Stimulated activated CD8-positive, alpha-beta memory T cell treated with anti-CD3 and anti-CD28 coated beads, Interleukin-7, amount 100 ng/mL, for 48 hours (primary cell): ENCODE measurements at regions not wholly inside any gene's neighbourhood (a gene's known extent, or its start where the extent isn't known, plus 50 kb on each side); places are given as distances from the start of the nearest gene placed in this dataset.
"Not testable (repeated sequence)": the region's sequence is repeated elsewhere in the genome, so short reads cannot be mapped to it uniquely, and the experiment has no call there.

Experiments used
- DNase-seq, 2 donors: peaks; one replicate each; pipeline ENCODE4 v3.0.0-alpha.2; 2020; ENCODE audit warnings: low read depth in 1 of 2; ENCODE audit errors: extremely low read depth in 1 of 2

DNA sequence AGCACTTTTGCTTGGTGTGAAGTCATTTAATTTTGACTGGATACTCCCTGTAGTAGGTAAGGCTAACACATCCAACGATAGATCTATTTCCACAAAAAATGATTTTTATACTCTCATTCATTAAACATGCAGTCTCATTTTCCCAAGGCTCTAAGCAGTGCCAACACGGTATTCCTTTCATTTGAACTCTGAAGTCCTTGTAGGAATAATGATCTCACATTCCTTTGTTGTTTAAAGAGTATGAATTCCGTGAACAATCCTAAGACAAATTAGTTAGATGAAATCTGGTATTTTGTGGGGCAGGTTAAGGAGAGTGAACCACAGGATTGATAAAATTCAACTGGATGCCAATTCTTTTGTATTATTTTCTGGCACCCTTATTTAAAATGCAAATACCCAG is 66.6 kb downstream of the LACC1 start:
- DNase-seq = no peak

DNA sequence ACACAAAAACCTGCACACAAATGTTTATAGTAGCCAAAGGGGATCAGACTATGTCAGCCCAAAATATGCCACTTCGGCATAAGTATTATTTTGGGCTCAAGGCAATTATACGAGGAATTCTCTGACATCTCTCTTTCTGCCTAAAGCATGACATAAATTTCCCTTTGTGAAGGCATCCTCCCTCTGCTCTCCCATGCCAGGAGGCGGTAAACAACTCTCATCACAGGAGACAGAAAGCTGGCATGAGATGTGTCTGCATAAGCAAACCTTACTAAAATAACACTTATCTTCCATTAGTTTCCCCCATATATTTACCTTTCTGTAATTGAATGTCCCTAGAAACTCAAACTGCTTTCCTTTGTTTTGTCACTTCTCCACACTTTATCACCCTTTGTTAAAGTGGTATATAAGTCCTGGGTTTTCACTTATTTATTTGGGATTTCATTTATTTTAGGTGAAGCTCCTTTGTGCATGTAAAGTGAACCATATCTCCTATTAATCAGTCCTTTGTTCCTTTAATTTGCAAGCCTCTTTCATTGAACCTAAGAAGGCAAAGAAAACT is 68.3 kb downstream of the LACC1 start:
- no peak for DNase-seq

DNA sequence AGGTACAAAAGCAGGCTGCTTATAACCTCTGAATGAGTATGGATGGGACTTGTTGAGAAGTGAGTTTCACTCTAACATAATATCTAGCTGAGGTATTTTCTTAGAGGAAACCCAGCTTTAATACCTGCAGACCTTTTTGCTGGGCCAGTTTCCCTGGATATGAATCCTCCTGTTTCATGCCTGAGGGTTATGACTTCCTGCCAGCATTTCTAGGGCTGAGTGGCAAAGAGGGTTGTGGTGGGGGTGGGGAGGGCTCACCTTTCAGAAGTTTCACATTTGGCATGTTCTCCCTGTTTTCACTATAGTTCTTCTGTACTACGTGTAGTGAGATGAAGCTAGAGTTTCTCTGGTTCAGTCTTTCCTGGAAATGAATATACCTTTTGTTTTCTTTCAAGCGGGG is 73.7 kb downstream of the LACC1 start:
- no peak for DNase-seq

DNA sequence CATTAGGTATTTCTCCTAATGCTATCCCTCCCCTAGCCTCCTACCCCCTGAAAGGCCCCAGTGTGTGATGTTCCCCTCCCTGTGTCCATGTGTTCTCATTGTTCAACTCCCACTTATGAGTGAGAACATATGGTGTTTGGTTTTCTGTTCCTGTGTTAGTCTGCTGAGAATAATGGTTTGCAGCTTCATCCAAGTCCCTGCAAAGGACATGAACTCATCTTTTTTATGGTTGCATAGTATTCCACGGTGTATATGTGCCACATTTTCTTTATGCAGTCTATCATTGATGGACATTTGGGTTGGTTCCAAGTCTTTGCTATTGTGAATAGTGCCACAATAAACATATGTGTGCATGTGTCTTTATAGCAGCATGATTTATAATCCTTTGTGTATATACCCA is 77.3 kb downstream of the LACC1 start:
- DNase-seq = not testable (repeated sequence)

DNA sequence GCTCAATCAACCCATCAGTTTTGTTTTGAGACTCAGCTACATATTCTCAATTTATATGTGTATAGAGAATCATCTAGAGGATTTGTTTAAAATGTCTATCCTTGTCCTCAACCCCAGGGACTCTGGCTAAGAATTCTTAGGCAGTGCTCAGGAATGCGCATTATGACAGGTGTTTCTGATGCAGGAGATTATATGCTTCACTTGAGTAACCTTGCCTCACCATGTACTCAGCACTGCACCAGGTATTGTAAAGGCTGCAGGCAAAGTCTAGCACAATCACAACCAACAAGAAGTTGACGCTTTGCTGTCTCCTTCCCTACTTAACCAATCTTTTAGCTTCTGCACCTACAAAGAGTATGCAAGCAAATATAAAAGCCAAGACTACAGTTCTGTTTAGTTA is 79.6 kb downstream of the LACC1 start:
- DNase-seq = no peak

DNA sequence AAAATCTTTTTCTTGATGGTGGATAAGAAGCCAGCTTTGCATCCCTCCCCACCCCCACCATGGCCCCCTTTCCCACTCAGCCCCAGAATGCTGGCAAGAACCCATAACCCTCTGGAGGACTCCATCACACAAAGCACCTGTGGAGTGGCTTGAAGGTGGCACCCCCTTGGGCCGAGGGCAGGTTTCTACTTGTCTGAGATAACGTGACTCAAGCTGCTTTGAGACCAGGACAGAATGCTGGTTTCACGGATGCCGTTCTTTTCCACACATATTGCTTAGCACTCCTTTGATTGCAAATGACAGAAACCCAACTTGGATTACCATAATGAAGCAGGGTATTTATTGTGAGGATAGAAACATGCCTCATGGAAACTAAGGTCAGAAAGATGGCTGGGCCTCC is 82.2 kb downstream of the LACC1 start:
- no peak for DNase-seq

DNA sequence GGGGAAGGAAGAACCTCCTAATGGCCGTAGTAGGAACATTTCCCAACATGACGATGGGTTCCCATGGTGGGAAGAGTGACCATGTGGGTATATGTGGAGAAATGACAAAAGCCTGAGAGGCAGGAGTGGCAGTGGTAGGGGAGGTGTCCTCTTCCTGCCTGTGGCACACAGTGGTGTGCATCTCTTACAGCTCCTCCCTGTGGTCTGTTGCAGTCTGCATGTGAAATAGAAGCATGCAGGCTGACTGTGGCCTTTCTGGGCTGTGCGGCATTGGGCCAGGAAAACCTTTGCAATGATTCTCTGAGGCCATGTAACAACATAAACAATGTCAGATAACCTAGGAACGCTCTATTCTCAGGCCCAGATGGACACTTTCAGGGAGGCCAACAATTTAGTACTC is 84.0 kb downstream of the LACC1 start:
- DNase-seq = no peak

DNA sequence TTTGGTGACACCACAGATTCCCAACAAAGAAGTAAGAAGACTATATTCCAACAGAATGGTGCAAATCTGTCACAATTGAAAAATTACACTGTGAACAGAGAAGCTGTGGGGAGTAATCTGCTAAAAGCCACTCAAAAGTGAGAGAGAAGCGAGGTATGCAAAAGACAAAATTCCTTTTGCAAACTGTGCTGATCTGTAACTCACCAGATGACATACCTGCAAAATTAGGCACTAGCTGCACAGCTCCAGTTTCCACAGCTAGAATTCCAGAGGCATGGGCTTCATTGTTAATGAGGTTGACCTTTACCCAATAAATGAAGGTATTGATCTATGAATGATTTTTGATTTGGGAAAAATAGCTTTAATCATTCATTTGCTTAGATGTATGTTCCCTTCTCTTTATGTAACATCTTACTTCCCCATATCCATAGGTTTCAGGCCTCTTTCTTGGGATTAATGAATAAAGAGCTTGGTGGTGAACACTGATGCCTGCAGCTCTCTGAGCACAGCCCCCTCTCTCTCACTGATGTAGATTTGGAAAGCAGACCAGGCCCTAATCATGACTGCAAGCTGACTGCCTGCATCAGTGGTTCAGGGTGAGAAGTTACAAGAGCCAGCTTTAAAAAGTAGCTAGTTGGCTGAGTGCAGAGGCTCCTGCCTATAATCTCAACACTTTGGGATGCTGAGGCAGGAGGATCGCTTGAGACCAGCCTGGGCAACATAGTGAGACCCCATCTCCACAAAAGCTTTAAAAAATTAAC is 85.2 kb downstream of the LACC1 start:
- no peak for DNase-seq

DNA sequence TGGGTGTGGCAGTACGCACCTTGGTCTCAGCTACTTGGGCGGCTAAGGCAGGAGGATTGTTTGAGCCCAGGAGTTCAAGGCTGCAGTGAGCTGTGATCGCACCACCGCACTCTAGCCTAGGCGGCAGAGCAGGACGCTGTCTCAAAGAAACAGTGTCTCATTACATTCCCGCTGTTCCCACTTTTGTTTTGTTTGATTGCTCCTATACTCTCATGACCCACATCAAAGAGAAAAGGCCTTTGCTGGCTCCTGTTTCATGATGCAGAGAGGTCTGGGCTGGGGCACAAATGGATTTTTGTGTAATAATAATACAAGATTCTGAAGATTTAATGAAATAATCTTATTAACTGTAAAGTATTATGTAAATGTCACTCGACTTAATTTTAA is 85.7 kb downstream of the LACC1 start:
- no peak for DNase-seq

DNA sequence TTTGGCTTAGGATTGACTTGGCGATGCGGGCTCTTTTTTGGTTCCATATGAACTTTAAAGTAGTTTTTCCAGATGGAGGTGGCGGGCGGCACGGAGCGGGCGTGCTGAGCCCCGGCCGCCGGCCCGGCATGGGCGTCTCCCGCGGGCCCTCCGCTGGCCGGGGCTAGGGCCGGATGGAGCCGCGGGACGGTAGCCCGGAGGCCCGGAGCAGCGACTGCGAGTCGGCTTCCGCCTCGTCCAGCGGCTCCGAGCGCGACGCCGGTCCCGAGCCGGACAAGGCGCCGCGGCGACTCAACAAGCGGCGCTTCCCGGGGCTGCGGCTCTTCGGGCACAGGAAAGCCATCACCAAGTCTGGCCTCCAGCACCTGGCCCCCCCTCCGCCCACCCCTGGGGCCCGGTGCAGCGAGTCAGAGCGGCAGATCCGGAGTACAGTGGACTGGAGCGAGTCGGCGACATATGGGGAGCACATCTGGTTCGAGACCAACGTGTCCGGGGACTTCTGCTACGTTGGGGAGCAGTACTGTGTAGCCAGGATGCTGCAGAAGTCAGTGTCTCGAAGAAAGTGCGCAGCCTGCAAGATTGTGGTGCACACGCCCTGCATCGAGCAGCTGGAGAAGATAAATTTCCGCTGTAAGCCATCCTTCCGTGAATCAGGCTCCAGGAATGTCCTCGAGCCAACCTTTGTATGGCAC is 88.7 kb downstream of the LACC1 start:
- not testable (repeated sequence) for DNase-seq

DNA sequence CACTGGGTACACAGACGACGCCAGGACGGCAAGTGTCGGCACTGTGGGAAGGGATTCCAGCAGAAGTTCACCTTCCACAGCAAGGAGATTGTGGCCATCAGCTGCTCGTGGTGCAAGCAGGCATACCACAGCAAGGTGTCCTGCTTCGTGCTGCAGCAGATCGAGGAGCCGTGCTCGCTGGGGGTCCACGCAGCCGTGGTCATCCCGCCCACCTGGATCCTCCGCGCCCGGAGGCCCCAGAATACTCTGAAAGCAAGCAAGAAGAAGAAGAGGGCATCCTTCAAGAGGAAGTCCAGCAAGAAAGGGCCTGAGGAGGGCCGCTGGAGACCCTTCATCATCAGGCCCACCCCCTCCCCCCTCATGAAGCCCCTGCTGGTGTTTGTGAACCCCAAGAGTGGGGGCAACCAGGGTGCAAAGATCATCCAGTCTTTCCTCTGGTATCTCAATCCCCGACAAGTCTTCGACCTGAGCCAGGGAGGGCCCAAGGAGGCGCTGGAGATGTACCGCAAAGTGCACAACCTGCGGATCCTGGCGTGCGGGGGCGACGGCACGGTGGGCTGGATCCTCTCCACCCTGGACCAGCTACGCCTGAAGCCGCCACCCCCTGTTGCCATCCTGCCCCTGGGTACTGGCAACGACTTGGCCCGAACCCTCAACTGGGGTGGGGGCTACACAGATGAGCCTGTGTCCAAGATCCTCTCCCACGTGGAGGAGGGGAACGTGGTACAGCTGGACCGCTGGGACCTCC is 89.4 kb downstream of the LACC1 start:
- DNase-seq = not testable (repeated sequence)

DNA sequence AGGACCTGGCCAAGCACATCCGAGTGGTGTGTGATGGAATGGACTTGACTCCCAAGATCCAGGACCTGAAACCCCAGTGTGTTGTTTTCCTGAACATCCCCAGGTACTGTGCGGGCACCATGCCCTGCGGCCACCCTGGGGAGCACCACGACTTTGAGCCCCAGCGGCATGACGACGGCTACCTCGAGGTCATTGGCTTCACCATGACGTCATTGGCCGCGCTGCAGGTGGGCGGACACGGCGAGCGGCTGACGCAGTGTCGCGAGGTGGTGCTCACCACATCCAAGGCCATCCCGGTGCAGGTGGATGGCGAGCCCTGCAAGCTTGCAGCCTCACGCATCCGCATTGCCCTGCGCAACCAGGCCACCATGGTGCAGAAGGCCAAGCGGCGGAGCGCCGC is 90.2 kb downstream of the LACC1 start:
- not testable (repeated sequence) for DNase-seq

DNA sequence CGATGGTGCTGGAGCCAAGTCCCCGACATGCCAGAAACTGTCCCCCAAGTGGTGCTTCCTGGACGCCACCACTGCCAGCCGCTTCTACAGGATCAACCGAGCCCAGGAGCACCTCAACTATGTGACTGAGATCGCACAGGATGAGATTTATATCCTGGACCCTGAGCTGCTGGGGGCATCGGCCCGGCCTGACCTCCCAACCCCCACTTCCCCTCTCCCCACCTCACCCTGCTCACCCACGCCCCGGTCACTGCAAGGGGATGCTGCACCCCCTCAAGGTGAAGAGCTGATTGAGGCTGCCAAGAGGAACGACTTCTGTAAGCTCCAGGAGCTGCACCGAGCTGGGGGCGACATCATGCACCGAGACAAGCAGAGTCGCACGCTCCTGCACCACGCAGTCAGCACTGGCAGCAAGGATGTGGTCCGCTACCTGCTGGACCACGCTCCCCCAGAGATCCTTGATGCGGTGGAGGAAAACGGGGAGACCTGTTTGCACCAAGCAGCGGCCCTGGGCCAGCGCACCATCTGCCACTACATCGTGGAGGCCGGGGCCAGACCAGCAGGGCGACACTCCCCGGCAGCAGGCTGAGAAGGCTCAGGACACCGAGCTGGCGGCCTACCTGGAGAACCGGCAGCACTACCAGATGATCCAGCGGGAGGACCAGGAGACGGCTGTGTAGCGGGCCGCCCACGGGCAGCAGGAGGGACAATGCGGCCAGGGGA is 91.0 kb downstream of the LACC1 start:
- not testable (repeated sequence) for DNase-seq

DNA sequence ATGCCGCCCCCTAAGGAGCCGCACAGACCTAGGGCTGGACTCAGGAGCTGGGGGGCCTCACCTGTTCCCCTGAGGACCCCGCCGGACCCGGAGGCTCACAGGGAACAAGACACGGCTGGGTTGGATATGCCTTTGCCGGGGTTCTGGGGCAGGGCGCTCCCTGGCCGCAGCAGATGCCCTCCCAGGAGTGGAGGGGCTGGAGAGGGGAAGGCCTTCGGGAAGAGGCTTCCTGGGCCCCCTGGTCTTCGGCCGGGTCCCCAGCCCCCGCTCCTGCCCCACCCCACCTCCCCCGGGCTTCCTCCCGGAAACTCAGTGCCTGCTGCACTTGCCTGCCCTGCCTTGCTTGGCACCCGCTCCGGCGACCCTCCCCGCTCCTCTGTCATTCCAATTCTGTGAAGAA is 91.6 kb downstream of the LACC1 start:
- not testable (repeated sequence) for DNase-seq

DNA sequence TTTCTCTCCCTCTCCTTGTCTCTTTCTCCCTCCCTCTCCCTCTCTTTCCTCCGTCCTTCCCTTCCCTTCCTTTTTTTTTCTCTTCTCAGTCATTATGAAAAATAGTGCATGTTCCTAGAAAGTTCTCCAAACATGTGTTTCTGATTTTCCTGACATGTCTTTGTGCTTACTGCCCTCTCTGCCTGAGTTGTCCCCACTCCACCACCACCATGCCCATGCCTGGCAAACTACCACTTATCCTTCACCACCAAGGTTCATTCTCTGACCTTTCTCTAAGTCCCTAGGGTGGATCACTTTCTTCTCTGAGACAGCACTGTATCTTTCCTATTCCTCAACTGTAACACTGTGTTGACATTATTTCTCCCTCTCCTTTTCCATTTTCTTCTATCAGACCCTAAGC is 98.2 kb downstream of the LACC1 start:
- no peak for DNase-seq

DNA sequence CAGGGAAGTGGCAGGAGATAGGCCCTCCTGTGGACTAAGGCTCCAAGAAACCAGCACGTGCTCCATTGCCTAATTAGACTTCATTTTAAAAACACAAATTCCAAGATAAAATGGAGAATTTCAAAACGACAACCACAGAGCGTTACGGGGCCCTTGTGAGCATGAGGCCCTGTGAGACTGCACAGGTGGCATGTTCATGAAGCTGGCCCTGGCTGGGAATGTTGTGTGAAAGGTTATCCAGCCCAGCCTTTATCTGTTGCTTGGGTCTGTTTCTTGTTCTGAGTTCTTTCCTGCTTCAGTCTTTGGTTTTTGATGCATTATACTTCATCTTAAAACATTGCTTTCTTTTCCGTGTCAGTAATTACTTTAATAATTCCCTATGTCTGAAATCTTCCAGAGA is 99.0 kb downstream of the LACC1 start:
- no peak for DNase-seq

DNA sequence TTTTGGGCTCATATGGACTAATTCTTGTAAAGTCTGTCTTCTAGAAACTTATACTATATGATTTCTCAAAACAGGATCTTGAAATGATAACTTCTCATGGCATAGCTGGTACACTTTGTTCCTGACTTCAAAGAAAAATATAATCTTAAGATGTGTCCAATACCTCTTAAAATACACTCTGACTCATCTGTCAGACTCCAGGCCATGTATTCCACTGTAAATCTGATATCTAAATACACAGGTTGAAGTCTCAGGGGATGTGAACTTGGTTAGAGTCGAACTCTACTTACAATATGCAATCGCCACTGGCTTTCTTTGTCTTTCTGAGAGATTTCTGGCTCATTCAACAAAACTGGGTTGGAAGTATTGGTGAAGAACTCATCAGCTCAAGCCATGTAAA is 99.8 kb downstream of the LACC1 start:
- no peak for DNase-seq

DNA sequence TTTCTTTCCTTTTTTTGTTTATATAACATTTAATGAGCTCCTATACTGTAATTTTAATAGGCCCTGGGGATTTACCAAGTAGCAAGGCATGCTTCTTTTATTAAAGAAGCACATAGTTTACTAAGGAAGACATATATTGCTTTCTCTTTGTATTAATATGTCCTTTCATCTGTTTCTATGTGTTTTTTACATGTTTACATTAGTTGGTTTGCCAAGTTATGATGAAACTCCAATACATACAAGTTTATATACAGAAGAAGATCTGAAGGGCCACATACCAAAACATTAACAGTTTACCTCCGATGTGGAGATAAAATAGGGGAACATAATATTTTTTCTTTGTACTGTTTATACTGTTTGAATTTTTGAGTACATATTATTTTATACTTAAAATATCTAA is 100.9 kb downstream of the LACC1 start:
- no peak for DNase-seq

DNA sequence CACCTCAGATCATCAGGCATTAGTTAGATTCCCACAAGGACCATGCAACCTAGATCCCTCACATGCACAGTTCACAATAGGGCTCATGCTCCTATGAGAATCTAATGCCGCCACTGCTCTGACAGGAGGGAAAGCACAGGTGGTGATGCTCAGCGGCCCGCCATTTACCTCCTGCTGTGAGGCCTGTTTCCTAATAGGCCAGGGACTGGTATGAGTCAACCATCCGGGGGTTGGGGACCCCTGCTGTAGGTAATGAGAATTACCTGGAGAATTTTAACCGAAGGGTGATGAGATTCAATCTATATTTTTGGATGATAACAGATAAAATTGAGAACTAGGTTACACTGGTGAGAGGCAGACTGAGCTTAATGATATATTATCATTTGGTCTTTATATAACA is 101.4 kb downstream of the LACC1 start:
- no peak for DNase-seq

DNA sequence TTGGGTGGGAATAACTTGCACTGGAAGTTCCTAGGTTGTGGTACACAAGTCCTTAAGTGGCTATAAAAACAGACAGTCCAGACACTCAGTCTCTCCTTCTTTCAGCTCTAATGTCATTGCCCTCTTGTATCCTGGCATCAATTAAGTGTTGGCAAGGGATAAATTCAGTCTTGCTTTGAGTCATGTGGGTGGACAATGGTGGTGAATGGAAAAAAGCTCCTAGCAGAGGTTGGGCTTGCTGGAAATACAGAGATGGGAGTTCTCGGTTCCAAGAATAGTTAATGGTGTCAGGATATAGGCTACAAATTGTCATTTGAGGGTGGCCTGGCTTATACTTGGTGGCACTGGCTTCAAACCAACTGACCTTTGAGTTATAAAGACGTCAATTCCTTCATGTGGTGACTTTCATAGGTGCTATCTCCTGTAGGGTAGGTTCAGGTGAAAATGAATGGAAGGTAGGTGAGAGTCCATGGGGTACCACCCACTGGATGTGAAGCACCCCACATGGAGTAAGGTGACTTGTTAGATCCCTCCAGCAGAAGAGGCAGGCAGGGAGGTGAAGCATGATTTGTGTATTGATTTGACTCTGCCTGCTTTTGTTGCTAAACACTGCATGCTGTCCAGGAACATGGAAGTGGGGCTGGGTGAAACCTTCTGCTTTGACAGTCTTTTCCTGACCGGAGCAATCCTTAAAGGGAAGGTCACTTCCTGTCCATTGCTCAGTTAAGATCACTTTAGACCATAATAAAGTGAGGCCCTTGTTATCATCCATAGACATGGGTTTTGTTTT is 102.0 kb downstream of the LACC1 start:
- DNase-seq = no peak
